Keratinocyte (primary cell): ENCODE measurements at regions not wholly inside any gene's neighbourhood (a gene's known extent, or its start where the extent isn't known, plus 50 kb on each side); places are given as distances from the start of the nearest gene placed in this dataset.

Experiments
- DNase-seq: peaks from one replicate; pipeline ENCODE4 v3.0.0-alpha.2; 2011; ENCODE audit warnings: low read depth, missing footprints, low spot score
- FAIRE-seq: peaks from 2 replicates; lab custom pipeline; 2011; peaks lifted over from hg19 to GRCh38; lab: Jason Lieb, UNC
- H2AFZ ChIP-seq: 2 replicates; pipeline ENCODE4 v1.6.0; 2012; ENCODE audit warnings: low read length, control low read depth, inconsistent platforms; ENCODE audit not compliant: control insufficient read depth
- H3K27ac ChIP-seq: 2 replicates; pipeline ENCODE4 v1.5.1; 2011; ENCODE audit warnings: low read length; ENCODE audit not compliant: control insufficient read depth, insufficient read depth
- H3K27me3 ChIP-seq: 3 replicates; pipeline ENCODE4 v1.6.0; 2011; ENCODE audit warnings: low read length; ENCODE audit not compliant: control insufficient read depth, insufficient read depth; ENCODE audit errors: extremely low read depth
- H3K36me3 ChIP-seq, 2 experiments: 2 replicates in 1 of 2; 3 replicates in 1 of 2; pipeline ENCODE4 v1.5.1; 2011; ENCODE audit warnings: low read length in 2 of 2, mild to moderate bottlenecking in 1 of 2; ENCODE audit not compliant: control insufficient read depth in 2 of 2, insufficient read depth in 2 of 2; ENCODE audit errors: extremely low read depth in 1 of 2
- H3K4me1 ChIP-seq: 3 replicates; pipeline ENCODE4 v1.5.1; 2011; ENCODE audit warnings: low read length; ENCODE audit not compliant: control insufficient read depth, insufficient read depth; ENCODE audit errors: extremely low read depth
- H3K4me2 ChIP-seq: 3 replicates; pipeline ENCODE4 v1.6.0; 2011; ENCODE audit warnings: low read depth, low read length; ENCODE audit not compliant: control insufficient read depth, insufficient read depth; ENCODE audit errors: extremely low read depth
- H3K4me3 ChIP-seq, 3 experiments: fragments of 200-600 bp in 1 of 3; sonication (generic) in 1 of 3; 2 replicates in 2 of 3; 3 replicates in 1 of 3; pipeline ENCODE4 v1.5.1; 2011 to 2016; ENCODE audit warnings: low read length in 3 of 3, mild to moderate bottlenecking in 3 of 3, control low read depth in 2 of 3, inconsistent platforms in 1 of 3, low read depth in 1 of 3, mixed read lengths in 1 of 3, mixed run types in 1 of 3, moderate library complexity in 1 of 3; ENCODE audit not compliant: control insufficient read depth in 2 of 3, insufficient read depth in 2 of 3; ENCODE audit errors: extremely low read depth in 1 of 3
- H3K79me2 ChIP-seq: 2 replicates; pipeline ENCODE4 v1.6.0; 2012; ENCODE audit warnings: low read length; ENCODE audit not compliant: control insufficient read depth, insufficient read depth
- H3K9ac ChIP-seq: 3 replicates; pipeline ENCODE4 v1.6.0; 2011; ENCODE audit warnings: low read length; ENCODE audit not compliant: control insufficient read depth, insufficient read depth; ENCODE audit errors: extremely low read depth
- H3K9me1 ChIP-seq: 3 replicates; pipeline ENCODE4 v1.6.0; 2011; ENCODE audit warnings: low read length; ENCODE audit not compliant: control insufficient read depth, insufficient read depth; ENCODE audit errors: extremely low read depth
- H3K9me3 ChIP-seq: 2 replicates; pipeline ENCODE4 v1.5.1; 2012; ENCODE audit warnings: low read depth, low read length; ENCODE audit not compliant: control insufficient read depth
- H4K20me1 ChIP-seq: 3 replicates; pipeline ENCODE4 v1.6.0; 2011; ENCODE audit warnings: low read length; ENCODE audit not compliant: control insufficient read depth, insufficient read depth; ENCODE audit errors: extremely low read depth
- EZH2 ChIP-seq: IDR thresholded peaks from one replicate; pipeline ENCODE4 v1.6.1; 2012; ENCODE audit warnings: inconsistent platforms, mild to moderate bottlenecking, low read length, moderate library complexity
- dilution Hi-C: fragments of 300-500 bp; cut with MboI; formaldehyde crosslinking; loops from one replicate; pipeline ENCODE4 v1.7.0; 2020; ENCODE audit warnings: low sequenced_read_pairs; ENCODE audit not compliant: extremely low pct_ligation_motif_present
- TF ChIP-seq, protein P1 (sequence below), 3 experiments: IDR thresholded peaks in 1 of 3; conservative IDR thresholded peaks in 1 of 3; optimal IDR thresholded peaks in 1 of 3; 2 replicates in 2 of 3; 3 replicates in 1 of 3; pipeline versions ENCODE3 to v1.5.1; 2011; ENCODE audit warnings: low read length in 3 of 3, mild to moderate bottlenecking in 3 of 3, moderate library complexity in 2 of 3, control low read depth in 1 of 3, inconsistent platforms in 1 of 3; ENCODE audit not compliant: insufficient read depth in 2 of 3; ENCODE audit errors: extremely low read depth in 1 of 3

DNA sequence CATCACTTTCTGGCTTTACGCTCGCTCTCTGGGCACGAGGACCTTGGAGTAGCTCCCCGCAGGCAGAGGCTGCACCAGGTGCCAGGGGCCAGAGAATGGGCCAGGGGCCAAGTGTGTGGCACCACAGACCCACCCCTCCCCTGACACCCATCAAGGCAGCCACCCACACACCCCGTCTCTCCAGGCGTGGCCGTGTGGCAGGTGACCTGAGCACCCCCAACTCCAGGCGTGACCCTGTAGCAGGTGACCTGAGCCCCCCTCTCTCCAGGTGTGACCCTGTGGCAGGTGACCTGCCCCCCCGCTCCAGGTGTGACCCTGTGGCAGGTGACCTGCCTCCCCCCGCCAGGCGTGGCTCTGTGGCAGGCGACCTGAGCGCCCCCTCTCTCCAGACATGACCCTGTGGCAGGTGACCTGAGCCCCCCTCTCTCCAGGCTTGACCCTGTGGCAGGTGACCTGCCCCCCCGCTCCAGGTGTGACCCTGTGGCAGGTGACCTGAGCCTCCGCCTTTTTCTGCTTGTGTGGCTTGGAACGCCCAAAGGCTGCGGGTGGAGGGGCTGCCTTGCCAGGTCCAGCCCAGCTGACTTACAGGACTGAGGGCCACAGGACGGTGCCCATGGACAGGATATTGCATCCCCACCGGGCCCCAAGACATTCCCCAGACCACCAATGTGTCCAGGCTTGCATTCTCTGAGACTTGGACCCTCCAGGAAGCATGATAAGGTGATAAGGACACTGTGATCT is 667.2 kb downstream of the BRD1 start:
- peaks cover 16% of the 10 kb centered on the region for H3K9me3 ChIP-seq
- FAIRE-seq: no peak

DNA sequence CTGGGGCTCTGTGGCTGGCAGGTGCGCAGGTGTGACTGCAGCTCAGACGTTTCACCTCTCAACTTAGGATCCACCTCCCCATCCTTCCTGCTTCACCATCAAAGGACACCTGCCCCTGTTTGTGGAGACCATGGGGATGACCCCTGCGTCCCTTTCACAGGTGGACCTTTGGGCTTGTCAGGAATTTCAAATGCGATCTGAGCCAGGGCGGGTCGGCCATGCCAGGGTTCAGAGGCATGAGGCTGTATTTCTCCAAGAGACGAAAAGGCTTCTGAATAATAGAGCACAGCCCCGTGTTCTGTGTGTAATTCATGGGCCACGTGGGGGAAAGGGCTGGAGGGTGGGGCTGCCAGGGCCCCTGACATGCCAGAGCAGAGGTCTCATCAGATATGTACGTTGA is 668.0 kb downstream of the BRD1 start:
- Histone ChIP-seq H3K9me3 (peaks cover 16% of the 10 kb centered on the region), H3K4me3 (no peak overlapping the region), H3K4me2 (no peak overlapping the region), H3K9me1 (no peaks in the 10 kb centered on the region), H3K27me3 (no peaks in the 10 kb centered on the region), H4K20me1 (no peaks in the 10 kb centered on the region), H3K27ac (no peak overlapping the region), H3K4me1 (no peaks in the 10 kb centered on the region), H3K9ac (no peak overlapping the region), H2AFZ (no peak overlapping the region), H3K36me3 (no peaks in the 10 kb centered on the region), H3K79me2 (no peaks in the 10 kb centered on the region)
- FAIRE-seq (no peak), DNase-seq (no peak)
- TF ChIP-seq EZH2: no peak
- TF ChIP-seq, protein P1, sequence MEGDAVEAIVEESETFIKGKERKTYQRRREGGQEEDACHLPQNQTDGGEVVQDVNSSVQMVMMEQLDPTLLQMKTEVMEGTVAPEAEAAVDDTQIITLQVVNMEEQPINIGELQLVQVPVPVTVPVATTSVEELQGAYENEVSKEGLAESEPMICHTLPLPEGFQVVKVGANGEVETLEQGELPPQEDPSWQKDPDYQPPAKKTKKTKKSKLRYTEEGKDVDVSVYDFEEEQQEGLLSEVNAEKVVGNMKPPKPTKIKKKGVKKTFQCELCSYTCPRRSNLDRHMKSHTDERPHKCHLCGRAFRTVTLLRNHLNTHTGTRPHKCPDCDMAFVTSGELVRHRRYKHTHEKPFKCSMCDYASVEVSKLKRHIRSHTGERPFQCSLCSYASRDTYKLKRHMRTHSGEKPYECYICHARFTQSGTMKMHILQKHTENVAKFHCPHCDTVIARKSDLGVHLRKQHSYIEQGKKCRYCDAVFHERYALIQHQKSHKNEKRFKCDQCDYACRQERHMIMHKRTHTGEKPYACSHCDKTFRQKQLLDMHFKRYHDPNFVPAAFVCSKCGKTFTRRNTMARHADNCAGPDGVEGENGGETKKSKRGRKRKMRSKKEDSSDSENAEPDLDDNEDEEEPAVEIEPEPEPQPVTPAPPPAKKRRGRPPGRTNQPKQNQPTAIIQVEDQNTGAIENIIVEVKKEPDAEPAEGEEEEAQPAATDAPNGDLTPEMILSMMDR (optimal IDR thresholded peaks at IDR 0.05 in 1 of 3, IDR thresholded peaks at IDR 0.05 in 1 of 3, conservative IDR thresholded peaks at IDR 0.05 in 1 of 3; ENCODE audit: extremely low read depth in 1 of 3, insufficient read depth in 2 of 3, low read length in 3 of 3): no peak
- dilution Hi-C loops: no loop called here

More for the DNA sequence above, 667.2 kb downstream of the BRD1 start:
- H2AFZ ChIP-seq: no peak overlapping the region
- dilution Hi-C loops: no loop called here
- H3K9me1 ChIP-seq: no peaks in the 10 kb centered on the region
- no peak overlapping the region for H3K4me3 ChIP-seq
- no peaks in the 10 kb centered on the region for H3K4me1 ChIP-seq
- no peaks in the 10 kb centered on the region for H3K79me2 ChIP-seq
- H3K9ac ChIP-seq: no peak overlapping the region
- DNase-seq: no peak
- no peaks in the 10 kb centered on the region for H4K20me1 ChIP-seq
- H3K27me3 ChIP-seq: no peaks in the 10 kb centered on the region
- H3K4me2 ChIP-seq: no peak overlapping the region
- TF ChIP-seq, protein P1 (optimal IDR thresholded peaks at IDR 0.05 in 1 of 3, IDR thresholded peaks at IDR 0.05 in 1 of 3, conservative IDR thresholded peaks at IDR 0.05 in 1 of 3; ENCODE audit: extremely low read depth in 1 of 3, insufficient read depth in 2 of 3, low read length in 3 of 3): no peak
- TF ChIP-seq EZH2: no peak
- no peaks in the 10 kb centered on the region for H3K36me3 ChIP-seq
- H3K27ac ChIP-seq: no peak overlapping the region
